B cell (primary cell): ENCODE measurements at regions not wholly inside any gene's neighbourhood (a gene's known extent, or its start where the extent isn't known, plus 50 kb on each side); places are given as distances from the start of the nearest gene placed in this dataset.

ENCODE experiments used
- ATAC-seq: fragments of 200-7000 bp; cut with Tn5 transposase; one replicate; pipeline ENCODE4 v1.10.0; 2021; ENCODE audit warnings: low read depth, mild to moderate bottlenecking, moderate number of reproducible peaks, moderate library complexity
- CTCF ChIA-PET: fragments of 350-600 bp; sonication (Branson Sonifier 250); formaldehyde crosslinking; loops from one replicate; lab custom pipeline; 2021; ENCODE audit warnings: antibody characterized with exemption, inconsistent platforms; lab: Charles Lee
- POLR2A ChIA-PET: fragments of 350-600 bp; sonication (Branson Sonifier 250); formaldehyde crosslinking; loops from one replicate; lab custom pipeline; 2021; ENCODE audit warnings: antibody characterized with exemption; lab: Charles Lee
- DNase-seq: peaks from one replicate; pipeline ENCODE4 v3.0.0; 2013
- H2AFZ ChIP-seq: 2 replicates; pipeline ENCODE4 v1.6.1; 2012; ENCODE audit warnings: mild to moderate bottlenecking, low read depth, low read length; ENCODE audit not compliant: insufficient read depth, poor library complexity, severe bottlenecking
- H3K27ac ChIP-seq, 2 donors: 1 replicate in 1 of 2; 2 replicates in 1 of 2; pipeline ENCODE4 v1.5.1; 2012 to 2013; ENCODE audit warnings: low read length in 2 of 2, mild to moderate bottlenecking in 2 of 2, moderate library complexity in 1 of 2
- H3K27me3 ChIP-seq, 4 experiments: fragments of 200-600 bp in 1 of 4; sonication (generic) in 1 of 4; replicated peaks in 1 of 4; 1 replicate in 2 of 4; 2 replicates in 2 of 4; pipeline versions ENCODE4 v1.6.1 to v1.7.0; 2013 to 2016; ENCODE audit warnings: low read length in 3 of 4, mild to moderate bottlenecking in 2 of 4, mixed read lengths in 1 of 4, moderate library complexity in 1 of 4; ENCODE audit not compliant: insufficient read depth in 4 of 4, control insufficient read depth in 3 of 4; ENCODE audit errors: control extremely low read depth in 1 of 4
- H3K36me3 ChIP-seq, 2 experiments: replicated peaks in 1 of 2; 1 replicate in 1 of 2; 2 replicates in 1 of 2; pipeline versions ENCODE4 v1.6.1 to v1.7.1; 2013; ENCODE audit warnings: low read length in 1 of 2; ENCODE audit not compliant: insufficient read depth in 2 of 2, control insufficient read depth in 1 of 2; ENCODE audit errors: control extremely low read depth in 1 of 2, extremely low read depth in 1 of 2
- H3K4me1 ChIP-seq, 2 donors: fragments of 200-600 bp in 1 of 2; sonication (generic) in 1 of 2; 1 replicate in 1 of 2; 2 replicates in 1 of 2; pipeline versions ENCODE4 v1.5.1 to v1.6.1; 2013 to 2017; ENCODE audit warnings: low read length in 2 of 2; ENCODE audit not compliant: control insufficient read depth in 2 of 2, insufficient read depth in 2 of 2
- H3K4me2 ChIP-seq: replicated peaks from 2 replicates; pipeline ENCODE3; 2012; ENCODE audit warnings: mild to moderate bottlenecking, low read depth, low read length; ENCODE audit not compliant: poor library complexity, severe bottlenecking
- H3K4me3 ChIP-seq, 5 experiments: fragments of 200-600 bp in 1 of 5; sonication (generic) in 1 of 5; 1 replicate in 3 of 5; 2 replicates in 2 of 5; pipeline versions ENCODE4 v1.5.1 to v1.7.0; 2011 to 2016; ENCODE audit warnings: low read length in 4 of 5, mild to moderate bottlenecking in 4 of 5, low read depth in 2 of 5, control low read depth in 1 of 5, moderate library complexity in 1 of 5; ENCODE audit not compliant: insufficient read depth in 1 of 5; ENCODE audit errors: control extremely low read depth in 1 of 5, extremely low read depth in 1 of 5
- H3K79me2 ChIP-seq: fragments of 200-600 bp; sonication (generic); one replicate; pipeline ENCODE4 v1.6.0; 2016; ENCODE audit warnings: low read length; ENCODE audit not compliant: control insufficient read depth, insufficient read depth
- H3K9ac ChIP-seq: fragments of 200-600 bp; sonication (generic); 2 replicates; pipeline ENCODE4 v1.6.1; 2017; ENCODE audit warnings: mild to moderate bottlenecking, low read length, moderate library complexity
- H3K9me3 ChIP-seq, 3 donors: one replicate each; pipeline versions ENCODE4 v1.6.1 to v1.7.1; 2013; ENCODE audit warnings: low read length in 2 of 3; ENCODE audit not compliant: control insufficient read depth in 2 of 3, insufficient read depth in 1 of 3; ENCODE audit errors: control extremely low read depth in 1 of 3
- H4K20me1 ChIP-seq: 2 replicates; pipeline ENCODE4 v1.6.0; 2012; ENCODE audit warnings: mild to moderate bottlenecking, low read length; ENCODE audit not compliant: insufficient read depth, control insufficient read depth, poor library complexity, severe bottlenecking
- H3K27ac Mint-ChIP-seq: one replicate; pipeline ENCODE4 v1.8.0; 2021; ENCODE audit warnings: mixed read lengths
- H3K27me3 Mint-ChIP-seq: one replicate; pipeline ENCODE4 v1.8.0; 2021; ENCODE audit warnings: mixed read lengths
- H3K4me1 Mint-ChIP-seq: one replicate; pipeline ENCODE4 v1.8.0; 2021; ENCODE audit warnings: mixed read lengths
- H3K4me3 Mint-ChIP-seq: one replicate; pipeline ENCODE4 v1.8.0; 2021; ENCODE audit warnings: mixed read lengths
- H3K9me3 Mint-ChIP-seq: one replicate; pipeline ENCODE4 v1.8.0; 2022; ENCODE audit warnings: mixed read lengths; ENCODE audit not compliant: insufficient read depth
- EZH2 ChIP-seq: IDR thresholded peaks from 2 replicates; pipeline ENCODE4 v1.6.1; 2012; ENCODE audit warnings: borderline replicate concordance, low read depth, mild to moderate bottlenecking, moderate library complexity, low read length; ENCODE audit not compliant: insufficient read depth, poor library complexity, severe bottlenecking
- WGBS: methylation state at CpG from one replicate; pipeline ENCODE4 v1.1.5; 2013; ENCODE audit warnings: missing lambda C conversion rate; ENCODE audit not compliant: insufficient coverage; 5-methylcytosine and 5-hydroxymethylcytosine counted together
- intact Hi-C: fragments of 100-400 bp; cut with micrococcal nuclease; formaldehyde crosslinking; loops from one replicate; pipeline ENCODE4 v1.10.0; 2022
- TF ChIP-seq, protein P1 (sequence below): fragments of 200-600 bp; IDR thresholded peaks from one replicate; pipeline ENCODE4 v1.8.0; 2022; ENCODE audit warnings: antibody characterized with exemption, mild to moderate bottlenecking

DNA sequence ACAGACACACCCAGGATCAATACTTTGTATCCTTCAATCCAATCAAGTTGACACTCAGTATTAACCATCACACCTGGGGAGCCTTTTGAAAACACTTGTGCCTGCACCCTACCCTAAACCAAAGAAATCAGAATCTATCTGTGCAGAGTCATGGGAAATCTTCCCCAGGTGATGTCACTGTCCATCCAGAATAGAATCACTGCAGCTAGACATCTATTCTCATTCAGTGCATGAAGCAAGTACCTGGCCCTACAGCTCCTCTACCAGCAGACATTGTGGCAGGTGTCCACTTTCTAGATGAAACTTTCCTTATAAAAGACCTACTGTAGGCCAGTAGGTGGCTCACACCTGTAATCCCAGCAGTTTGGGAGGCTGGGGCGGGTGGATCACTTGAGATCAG is 262.4 kb upstream of the MARCKS start:
- Histone ChIP-seq H3K27ac (no peak overlapping the region), H3K4me2 (no peak overlapping the region), H3K79me2 (no peaks in the 10 kb centered on the region), H3K4me3 (no peak overlapping the region), H2AFZ (no peak overlapping the region), H3K27me3 (no peaks in the 10 kb centered on the region), H3K36me3 (no peaks in the 10 kb centered on the region), H3K4me1 (peaks cover 4 to 5% of the 10 kb centered on the region in 2 donors), H3K9ac (no peak overlapping the region), H3K9me3 (no peaks in the 10 kb centered on the region), H4K20me1 (no peaks in the 10 kb centered on the region)
- no peak for TF ChIP-seq EZH2
- TF ChIP-seq, protein P1, sequence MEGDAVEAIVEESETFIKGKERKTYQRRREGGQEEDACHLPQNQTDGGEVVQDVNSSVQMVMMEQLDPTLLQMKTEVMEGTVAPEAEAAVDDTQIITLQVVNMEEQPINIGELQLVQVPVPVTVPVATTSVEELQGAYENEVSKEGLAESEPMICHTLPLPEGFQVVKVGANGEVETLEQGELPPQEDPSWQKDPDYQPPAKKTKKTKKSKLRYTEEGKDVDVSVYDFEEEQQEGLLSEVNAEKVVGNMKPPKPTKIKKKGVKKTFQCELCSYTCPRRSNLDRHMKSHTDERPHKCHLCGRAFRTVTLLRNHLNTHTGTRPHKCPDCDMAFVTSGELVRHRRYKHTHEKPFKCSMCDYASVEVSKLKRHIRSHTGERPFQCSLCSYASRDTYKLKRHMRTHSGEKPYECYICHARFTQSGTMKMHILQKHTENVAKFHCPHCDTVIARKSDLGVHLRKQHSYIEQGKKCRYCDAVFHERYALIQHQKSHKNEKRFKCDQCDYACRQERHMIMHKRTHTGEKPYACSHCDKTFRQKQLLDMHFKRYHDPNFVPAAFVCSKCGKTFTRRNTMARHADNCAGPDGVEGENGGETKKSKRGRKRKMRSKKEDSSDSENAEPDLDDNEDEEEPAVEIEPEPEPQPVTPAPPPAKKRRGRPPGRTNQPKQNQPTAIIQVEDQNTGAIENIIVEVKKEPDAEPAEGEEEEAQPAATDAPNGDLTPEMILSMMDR, result no peak
- Mint-ChIP-seq H3K4me3 (no peak overlapping the region), H3K27ac (peak overlapping the region; percentile 8), H3K27me3 (no peaks in the 10 kb centered on the region), H3K4me1 (peaks cover 23% of the 10 kb centered on the region), H3K9me3 (no peaks in the 10 kb centered on the region)
- peak; percentile 27 for DNase-seq
- intact Hi-C loops, result loop anchor here (5.0 kb wide), 1 partner anchor 38 kb away; no protein-coding TSS in a partner anchor
- CTCF ChIA-PET, result interaction anchor here (0.6 to 1.0 kb wide), 2 partner anchors 264 to 285 kb away, joined by 3 read pairs; no protein-coding TSS in a partner anchor
- WGBS, result 100% methylated on average over 1 of the region's 1 CpG
- POLR2A ChIA-PET, result no interaction called here
- no peak for ATAC-seq

DNA sequence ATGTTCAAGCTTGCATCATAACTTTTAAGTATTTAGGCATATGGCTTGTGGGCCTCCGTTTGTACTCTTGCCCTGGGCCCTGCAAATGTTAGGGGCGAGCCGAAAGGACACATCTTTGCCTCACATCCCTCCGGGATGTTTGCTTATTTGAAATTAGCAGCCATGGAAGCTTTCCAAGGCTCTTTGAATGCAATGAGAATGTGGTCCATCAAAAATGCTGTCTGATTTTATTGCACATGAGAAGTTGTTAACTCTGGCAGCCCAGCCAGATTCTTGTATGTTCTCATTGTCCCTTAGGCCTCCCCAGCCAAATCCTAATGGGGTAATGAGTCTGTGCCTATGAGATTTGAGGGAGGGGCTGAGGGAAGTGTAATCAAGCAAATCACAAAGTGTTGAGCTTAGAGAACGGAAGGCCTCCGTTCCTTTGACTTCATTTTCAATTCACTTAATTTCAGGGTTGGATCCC is 261.2 kb upstream of the MARCKS start:
- Histone ChIP-seq H3K4me1 (peaks cover 4 to 5% of the 10 kb centered on the region in 2 donors), H3K27ac (no peak overlapping the region), H2AFZ (no peak overlapping the region), H3K79me2 (no peaks in the 10 kb centered on the region), H3K4me3 (no peak overlapping the region), H3K36me3 (no peaks in the 10 kb centered on the region), H3K9ac (no peak overlapping the region), H3K4me2 (no peak overlapping the region), H3K27me3 (no peaks in the 10 kb centered on the region), H4K20me1 (no peaks in the 10 kb centered on the region), H3K9me3 (peaks cover 0 to 2% (median 0%) of the 10 kb centered on the region in 3 donors)
- Mint-ChIP-seq H3K27me3 (no peaks in the 10 kb centered on the region), H3K4me1 (peaks cover 29% of the 10 kb centered on the region), H3K27ac (no peak overlapping the region), H3K9me3 (peaks cover 5% of the 10 kb centered on the region), H3K4me3 (no peak overlapping the region)
- no peak for DNase-seq
- CTCF ChIA-PET, result interaction anchor here (0.9 kb wide), 1 partner anchor 263 kb away, joined by 3 read pairs; no protein-coding TSS in a partner anchor
- no peak for ATAC-seq
- intact Hi-C loops, result loop anchor here (5.0 kb wide), 1 partner anchor 36 kb away; no protein-coding TSS in a partner anchor
- 100% methylated on average over 3 of the region's 6 CpGs for WGBS
- TF ChIP-seq, protein P1, result no peak
- TF ChIP-seq EZH2, result no peak
- POLR2A ChIA-PET, result no interaction called here
